GM10248 (cell line): ENCODE measurements at regions not wholly inside any gene's neighbourhood (a gene's known extent, or its start where the extent isn't known, plus 50 kb on each side); places are given as distances from the start of the nearest gene placed in this dataset.
A peak's percentile ranks its signal among the peaks of the same experiment; 100 is the strongest.
"Not testable (repeated sequence)": the region's sequence is repeated elsewhere in the genome, so short reads cannot be mapped to it uniquely, and the experiment has no call there.

ENCODE experiments used
- CTCF ChIA-PET: fragments of 300-600 bp; sonication (Branson Sonifier 250); formaldehyde crosslinking; extraction: SDS; loops from one replicate; lab custom pipeline; 2021; ENCODE audit warnings: antibody characterized with exemption; lab: Yijun Ruan, JAX
- POLR2A ChIA-PET: fragments of 350-650 bp; sonication (Branson Sonifier 250); formaldehyde crosslinking; extraction: SDS; loops from one replicate; lab custom pipeline; 2020; ENCODE audit warnings: antibody characterized with exemption; lab: Yijun Ruan, JAX
- DNase-seq: peaks from one replicate; pipeline ENCODE4 v3.0.0; 2012; ENCODE audit errors: extremely low spot score

DNA sequence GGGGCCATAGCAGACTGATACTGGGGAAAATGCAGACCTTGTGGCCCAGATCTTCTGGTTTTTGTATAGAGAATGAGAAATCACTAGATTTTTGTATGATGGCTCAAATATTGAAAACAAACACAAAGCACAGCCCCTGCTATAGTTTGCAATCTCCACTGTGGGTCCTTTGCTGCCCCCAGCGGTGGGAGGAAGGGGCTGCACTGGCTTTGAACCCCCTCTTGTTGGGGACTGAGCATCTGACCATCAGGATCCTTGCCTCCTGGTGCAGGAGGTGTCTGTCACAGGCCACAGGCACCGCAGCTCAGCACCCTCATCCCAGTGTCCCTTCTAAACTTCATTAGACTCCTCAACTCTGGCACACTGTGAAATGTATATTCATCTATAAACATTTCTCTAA, 252.3 kb downstream of the BCL2L11 start:
- DNase-seq, POLR2A ChIA-PET, CTCF ChIA-PET: not testable (repeated sequence)

DNA sequence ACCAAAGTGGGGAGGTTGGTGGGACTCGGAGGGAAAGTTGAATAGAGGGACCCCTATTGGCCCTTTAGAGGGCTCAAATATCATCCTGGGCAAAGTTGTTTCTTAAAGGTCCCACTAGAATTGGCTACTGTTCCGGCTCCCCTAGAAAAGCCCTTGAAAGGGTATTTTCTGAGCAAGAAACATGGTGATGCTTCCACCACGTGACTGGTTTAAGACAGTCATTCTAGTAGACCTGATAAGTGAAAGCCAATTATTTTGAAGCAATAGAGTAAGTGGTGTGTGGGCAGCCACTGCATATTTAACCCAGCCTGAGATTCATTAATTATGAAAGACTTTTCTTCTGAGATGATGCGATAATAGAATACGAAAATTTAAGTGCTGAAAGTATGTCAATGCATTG, 253.3 kb downstream of the BCL2L11 start:
- DNase-seq, POLR2A ChIA-PET, CTCF ChIA-PET: not testable (repeated sequence)

DNA sequence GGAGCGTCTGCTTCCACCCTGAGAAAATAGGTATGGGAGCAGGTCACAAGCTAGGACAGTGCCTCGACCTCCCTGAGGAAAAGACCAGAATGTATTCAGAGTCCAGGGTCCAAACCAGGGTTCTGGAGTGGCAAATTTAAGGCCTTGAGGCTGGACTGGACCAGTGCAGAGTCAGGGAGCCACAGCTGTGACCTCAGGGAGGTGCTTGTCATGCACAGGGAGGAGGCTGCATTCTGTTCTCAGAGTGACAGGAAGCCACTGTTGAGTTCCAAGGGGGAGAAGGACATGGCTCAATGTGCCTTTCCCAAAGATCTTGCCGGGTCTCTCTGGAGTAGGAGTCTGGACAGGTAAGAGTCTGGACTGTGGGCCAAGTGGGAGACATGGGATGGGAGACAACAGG, 254.0 kb downstream of the BCL2L11 start:
- POLR2A ChIA-PET, CTCF ChIA-PET, DNase-seq: not testable (repeated sequence)

DNA sequence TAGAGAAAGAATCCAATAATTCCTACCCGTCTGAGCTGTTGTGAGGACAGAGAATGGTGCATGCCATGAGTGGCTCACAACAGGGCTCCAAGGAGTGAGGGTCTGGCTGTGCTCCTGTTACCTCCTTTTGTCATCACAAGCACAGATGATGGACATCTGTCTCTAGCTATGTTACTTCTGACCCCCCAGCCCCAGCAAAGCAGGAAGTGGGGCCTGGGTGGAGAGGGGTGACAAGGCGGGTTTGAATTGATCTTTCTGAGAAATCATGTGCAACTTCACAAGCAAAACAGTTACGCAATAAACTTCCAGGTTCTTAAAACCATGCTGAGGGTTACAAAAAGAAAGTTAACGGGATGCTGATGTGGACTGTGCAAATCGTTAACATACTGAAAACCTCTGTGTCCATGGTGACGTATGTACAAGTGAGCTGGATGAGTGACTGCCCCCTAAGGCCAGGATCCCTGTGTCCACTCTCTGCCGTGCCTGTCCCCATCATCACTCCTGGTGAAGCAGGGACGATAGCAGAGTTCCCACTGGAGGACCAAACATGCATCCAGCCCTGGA, 254.7 kb downstream of the BCL2L11 start:
- DNase-seq, POLR2A ChIA-PET, CTCF ChIA-PET: not testable (repeated sequence)

DNA sequence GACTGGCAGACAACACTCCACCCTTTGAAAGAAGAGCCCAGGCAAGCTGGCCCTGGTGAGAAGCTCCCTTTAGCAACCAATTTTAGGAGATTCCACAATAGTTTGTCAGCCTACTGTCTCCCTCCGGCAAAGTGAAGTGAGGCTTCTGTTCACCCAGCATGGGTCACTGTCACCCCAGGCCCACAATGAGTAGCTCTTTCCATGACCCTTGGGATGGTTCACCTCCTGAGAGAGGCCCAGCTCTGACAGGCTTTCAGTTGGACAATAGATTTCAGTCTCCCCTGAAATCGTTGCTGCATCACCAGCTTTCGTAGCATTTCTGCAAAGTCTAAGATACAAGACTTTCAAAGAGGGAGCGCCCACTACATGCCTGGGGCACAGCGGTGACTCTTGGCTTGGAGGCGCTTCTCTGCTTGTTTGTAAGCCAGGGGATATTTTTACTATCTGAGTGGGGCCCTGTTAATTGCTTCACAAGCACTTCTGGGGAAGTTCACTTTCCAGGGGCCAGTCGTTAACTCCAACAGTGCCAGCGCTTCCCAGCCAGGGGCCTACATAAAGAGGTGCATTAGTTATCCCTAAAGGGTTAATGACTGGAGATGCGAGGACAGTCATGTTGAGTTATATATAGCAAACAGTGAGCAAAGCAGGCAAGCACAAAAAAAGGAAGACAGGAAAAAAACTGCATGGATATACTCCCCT, 255.7 kb downstream of the BCL2L11 start:
- DNase-seq, POLR2A ChIA-PET, CTCF ChIA-PET: not testable (repeated sequence)

DNA sequence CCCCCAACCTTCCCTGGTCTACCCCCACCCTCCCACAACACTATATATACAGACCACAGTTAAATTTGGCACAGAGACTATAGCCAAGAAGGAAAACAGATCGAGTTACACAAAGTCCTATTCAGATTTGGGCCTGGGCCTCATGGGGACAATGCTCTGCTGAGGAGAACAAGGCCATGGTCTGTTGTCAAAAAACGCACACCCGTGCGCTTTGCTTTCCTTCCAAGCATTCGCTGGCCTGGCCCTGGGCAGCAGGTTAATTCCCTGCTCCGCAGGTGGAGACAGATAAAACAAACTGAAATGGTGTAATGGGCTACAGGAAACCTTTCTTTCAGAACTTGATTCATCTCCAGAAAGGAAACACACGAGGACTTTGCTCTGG, 256.2 kb downstream of the BCL2L11 start:
- POLR2A ChIA-PET, CTCF ChIA-PET, DNase-seq: not testable (repeated sequence)

DNA sequence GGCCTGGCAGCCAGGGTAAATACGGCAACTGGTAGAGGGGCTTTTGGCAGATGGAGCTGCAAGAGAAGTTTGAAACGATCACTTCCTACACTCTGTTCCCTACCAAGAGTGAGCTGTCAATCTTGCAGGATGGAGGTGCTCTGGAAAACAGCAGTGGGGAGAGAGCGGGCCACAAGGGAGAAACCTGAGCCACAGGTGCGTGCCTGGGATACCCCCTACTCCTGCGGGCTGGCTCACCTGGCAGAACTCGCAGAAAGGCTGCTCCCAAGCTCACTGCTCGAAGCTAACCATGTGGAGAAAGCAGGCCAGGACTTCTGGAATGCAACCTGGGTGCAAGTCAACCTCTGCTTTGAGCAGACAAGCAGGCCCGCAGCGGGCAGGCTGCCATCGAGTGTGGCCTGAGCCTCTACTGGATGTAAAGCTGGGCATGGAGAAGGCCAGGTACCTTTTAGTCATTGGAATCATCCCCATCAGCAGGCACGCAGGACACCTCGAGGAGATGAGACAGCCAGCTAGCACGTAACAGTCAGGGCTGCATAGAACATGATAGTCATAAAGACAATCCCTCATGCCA, 256.8 kb downstream of the BCL2L11 start:
- DNase-seq, POLR2A ChIA-PET, CTCF ChIA-PET: not testable (repeated sequence)

DNA sequence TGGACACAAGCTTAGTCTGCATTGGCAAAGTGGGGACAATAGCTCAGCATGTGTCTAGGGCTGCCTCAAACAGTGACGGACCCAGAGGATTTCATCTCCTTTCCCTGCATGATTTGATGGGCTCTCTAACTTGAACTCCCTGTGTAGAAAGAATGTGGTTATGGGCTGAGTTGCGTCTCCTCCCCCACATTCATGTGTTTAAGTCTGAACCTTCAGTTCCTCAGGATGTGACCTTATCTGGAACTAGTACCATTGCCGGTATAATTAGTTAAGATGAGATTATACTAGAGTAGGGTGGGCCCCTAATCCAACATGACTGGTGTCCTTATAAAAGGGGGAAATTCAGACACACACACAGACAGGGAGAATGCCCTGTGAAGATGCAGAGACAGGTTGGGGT, 257.6 kb downstream of the BCL2L11 start:
- CTCF ChIA-PET, DNase-seq, POLR2A ChIA-PET: not testable (repeated sequence)

DNA sequence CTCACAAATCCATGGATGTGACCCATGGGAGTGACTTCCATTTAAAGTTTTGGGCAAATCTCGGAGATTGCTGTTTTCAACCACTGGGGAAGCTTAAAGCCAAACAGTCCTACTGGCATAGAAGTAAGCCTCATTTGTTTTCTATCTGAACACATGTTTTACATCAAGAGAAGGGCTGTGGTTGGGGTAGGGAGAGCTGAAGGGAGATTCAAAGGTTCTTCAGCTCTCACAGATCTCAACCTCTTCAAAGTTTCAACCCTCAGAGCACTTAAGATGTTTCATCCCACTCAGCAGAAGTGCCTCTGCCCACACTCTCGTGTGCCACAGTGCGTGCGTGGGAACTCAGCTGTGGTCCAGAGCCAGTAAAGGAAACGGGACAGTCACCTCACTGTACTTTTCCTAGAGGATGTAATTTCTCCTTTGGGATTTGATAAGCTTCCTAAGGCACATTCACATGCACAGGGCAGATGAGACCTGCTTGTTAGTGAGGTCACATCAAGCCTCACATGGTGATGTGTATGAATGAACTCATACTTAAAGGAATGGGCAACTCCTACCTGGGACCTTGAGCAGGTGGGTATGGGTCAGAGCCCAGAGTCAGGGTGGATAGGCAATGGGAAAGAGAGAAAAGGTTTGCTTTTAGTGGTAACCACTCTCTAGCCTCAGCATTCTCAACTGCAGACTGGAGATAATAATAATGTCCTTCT, 260.2 kb downstream of the BCL2L11 start:
- CTCF ChIA-PET, DNase-seq, POLR2A ChIA-PET: not testable (repeated sequence)

DNA sequence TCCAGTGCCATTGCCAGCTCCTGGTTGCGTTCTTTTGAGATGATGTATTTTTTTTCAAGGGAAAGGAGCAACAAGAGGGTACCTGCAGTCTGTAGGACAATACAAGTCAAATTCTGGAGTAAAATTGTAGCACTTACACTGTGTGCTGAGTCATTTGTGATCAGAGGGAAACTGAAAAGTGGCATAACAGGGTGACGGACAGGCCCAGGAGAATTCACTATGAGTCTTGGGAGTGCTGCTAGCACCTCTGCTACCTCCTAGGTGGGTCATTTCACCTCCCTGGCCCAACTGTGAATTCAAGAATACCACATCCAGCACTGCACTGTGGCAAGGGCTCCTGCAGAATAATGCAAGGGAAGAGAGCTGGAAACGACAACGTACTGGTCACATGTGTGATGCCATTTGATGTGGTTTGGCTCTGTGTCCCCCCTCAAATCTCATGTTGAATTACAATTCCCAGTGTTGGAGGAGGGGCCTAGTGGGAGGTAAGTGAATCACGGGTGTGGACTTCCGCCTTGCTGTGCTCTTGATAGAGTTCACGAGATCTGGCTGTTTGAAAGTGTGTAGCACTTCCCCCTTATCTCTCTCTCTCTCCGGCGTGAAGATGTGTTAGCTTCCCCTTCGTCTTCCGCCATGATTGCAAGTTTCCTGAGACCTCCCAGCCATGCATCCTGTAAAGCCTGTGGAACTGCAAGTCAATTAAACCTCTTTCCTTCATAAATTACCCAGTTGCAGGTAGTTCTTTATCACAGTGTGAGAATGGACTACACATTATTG, 261.0 kb downstream of the BCL2L11 start:
- POLR2A ChIA-PET, CTCF ChIA-PET, DNase-seq: not testable (repeated sequence)

DNA sequence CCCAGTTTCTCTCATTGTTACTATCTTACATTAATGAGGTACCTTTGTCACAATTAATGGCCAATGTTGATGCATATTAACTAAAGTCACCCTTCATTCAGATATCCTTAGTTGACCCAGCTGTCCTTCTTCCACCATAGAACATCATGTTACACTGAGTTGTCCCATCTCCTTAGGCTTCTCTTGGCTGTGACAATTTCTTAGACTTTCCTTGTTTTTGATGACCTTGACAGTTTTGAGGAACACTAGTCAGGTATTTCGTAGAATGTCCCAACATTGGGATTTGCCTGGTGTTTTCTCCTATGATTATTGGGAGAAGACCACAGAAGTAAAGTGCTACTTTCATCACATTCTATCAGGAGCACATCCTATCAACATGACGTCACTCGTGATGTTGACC, 261.8 kb downstream of the BCL2L11 start:
- CTCF ChIA-PET, POLR2A ChIA-PET, DNase-seq: not testable (repeated sequence)

DNA sequence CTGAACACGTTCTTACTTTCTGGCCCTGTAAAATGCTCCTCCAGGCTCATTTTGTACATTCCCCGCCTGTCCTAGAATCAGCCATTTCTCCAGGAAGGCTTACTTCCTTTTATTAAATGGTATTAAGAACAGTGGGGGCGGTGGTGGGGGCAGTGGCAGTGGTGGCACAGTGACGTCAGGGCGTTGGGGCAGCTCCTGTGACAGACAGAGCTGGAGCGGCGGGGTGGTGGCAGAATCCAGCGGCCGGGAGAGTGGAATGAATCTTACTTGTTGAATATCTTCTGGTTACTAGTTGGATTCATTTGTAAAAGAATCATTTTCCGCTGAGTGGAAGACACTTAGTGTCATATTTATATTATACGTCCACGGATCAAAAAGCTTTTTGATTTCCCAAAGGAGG, 262.6 kb downstream of the BCL2L11 start:
- DNase-seq, POLR2A ChIA-PET, CTCF ChIA-PET: not testable (repeated sequence)

DNA sequence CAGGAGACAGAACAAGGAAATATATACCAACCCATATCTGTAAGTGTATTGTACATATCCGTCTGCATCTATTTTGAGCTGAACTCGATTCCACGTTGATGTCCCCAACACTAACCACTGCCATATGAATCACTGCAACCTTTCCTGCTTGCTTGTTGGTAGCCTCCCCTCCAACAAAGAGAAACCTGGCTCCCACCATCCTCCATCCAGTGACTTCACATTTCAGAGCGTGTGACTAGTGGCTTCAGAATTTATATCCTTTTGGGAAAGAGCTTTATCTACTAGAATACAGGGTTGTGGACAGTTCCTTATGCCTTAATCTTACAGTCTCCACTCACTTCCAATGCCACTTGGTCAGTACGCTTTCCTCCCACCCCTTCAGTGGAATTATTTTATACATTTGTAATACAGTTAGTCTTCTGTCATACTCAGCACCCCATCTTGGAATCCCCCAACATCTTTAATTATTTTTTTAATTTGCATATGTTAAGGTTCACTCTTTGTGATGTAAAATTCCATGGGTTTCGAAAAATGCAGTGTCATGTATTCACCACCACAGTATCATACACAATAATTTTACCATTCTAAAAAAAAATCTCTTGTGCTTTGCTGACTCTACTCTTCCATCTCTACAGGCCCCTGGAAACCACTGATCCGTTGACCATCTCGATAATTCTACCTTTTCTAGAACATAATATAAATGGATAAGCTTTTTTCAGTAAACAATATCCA, 264.7 kb downstream of the BCL2L11 start:
- POLR2A ChIA-PET, CTCF ChIA-PET, DNase-seq: not testable (repeated sequence)

DNA sequence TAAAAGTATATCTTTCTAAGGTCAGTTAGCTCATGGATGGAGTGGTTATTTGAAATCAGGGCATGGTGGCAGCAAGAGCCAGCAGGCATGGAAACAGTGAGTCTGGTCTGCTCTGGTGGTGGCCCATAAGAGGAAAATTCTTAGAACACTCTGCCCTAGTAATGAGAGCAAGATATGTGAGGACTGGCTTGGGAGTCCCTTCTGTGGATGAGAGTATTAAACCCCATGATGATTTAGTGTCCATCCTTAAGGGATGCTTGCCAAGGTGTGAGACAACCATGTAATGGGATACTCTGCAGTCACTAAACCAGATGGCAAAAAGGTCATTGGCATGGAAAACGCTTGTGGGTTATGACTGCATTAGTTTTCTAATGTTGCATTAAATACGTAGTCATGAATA, 269.9 kb downstream of the BCL2L11 start:
- POLR2A ChIA-PET, CTCF ChIA-PET, DNase-seq: not testable (repeated sequence)

DNA sequence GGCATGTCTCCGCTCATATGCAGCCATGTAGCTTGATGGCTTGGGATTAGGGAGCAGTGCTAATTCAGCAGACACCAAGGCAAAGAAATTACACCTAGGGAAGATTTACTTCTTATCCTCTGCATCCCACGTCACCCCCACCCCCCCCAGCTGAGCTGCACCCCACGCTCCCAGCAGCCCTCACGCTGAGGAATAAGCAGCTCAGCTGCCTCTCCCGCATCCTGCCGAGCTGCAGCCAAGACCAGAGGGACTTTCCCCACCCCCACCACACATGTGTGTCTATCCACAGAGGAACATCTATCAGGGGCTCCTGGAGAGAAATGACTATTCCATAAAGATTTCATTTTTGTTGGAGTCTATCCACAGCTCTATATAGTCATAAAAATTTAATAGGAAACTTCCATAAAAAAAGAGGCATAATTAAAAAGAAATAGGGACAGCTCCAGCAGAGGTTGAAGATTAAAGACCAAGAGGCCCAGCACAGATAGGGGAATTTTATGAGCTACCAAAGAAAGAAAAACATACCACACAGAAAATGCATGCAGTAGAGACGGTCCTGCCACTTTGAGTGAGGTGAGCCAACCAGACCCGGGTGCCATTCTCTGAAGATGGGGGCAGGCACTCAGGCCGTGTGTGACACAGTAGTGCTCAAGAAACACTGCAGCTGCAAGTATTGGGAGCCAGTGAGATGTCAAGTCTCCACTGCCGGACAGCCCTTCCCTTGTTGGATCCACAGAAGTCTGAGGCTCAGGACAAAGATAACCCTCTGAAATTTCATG, 274.8 kb downstream of the BCL2L11 start:
- CTCF ChIA-PET, POLR2A ChIA-PET: not testable (repeated sequence)
- DNase-seq = peak; percentile 6

DNA sequence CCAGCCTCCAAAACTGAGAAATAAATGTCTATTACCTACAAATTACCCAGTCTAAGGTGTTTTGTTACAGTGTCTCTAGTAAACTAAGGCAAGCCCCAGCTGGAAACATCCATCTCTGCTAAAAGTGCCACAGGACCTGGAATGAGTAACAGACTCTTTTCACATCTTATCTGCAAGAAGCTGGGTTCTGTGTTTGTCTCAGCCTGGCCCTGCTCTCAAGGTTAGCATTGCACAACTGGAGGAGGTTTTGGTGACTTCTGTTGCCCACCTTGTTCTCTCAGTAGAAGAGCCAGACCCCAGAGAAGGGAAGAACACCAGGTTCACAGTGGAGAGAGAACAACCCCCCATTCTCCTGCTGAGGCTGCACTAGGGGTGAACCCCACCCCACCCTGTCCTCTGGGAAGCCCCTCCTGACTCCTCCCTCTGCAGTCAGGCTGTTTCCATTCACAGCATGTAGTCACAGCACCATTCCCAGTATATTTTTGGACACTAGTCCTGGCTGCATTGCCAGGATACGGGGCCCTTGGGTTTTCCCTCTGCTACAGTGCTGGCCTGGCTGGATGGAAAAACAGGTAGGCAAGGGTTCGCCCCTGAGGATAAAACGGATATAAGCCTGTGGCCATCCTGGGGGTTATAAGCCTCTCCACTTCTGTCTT, 280.0 kb downstream of the BCL2L11 start:
- CTCF ChIA-PET, DNase-seq, POLR2A ChIA-PET: not testable (repeated sequence)
